VCaP (cell line): ENCODE measurements at regions not wholly inside any gene's neighbourhood (a gene's known extent, or its start where the extent isn't known, plus 50 kb on each side); places are given as distances from the start of the nearest gene placed in this dataset.

Source experiments
- H3K27ac ChIP-seq: fragments of 450-650 bp; 2 replicates; pipeline ENCODE4 v1.5.1; 2017
- TF ChIP-seq, protein P1 (sequence below): fragments of 450-650 bp; conservative IDR thresholded peaks from 2 replicates; pipeline ENCODE4 v1.5.1; 2017; ENCODE audit warnings: mild to moderate bottlenecking, moderate library complexity

DNA sequence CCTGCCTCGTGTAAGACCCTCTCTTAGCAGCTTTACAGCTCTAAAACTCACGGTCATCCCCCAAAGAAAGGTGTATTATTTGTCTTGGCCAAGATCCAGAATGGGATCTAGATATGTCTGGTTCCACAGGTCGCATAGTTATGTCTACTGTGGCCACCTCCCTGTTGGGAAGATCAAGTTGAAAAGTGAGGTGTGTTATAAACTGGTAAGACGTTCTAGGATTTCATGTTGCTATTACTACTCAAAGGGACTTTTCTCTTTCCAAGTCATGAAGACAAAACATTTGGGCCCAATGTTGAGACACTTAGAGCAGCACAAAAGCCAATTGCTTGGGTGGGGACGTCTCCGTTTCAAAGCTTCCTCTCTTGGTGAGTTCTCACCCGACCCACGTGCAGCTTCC, 766.0 kb downstream of the RNF144A start:
- TF ChIP-seq, protein P1, sequence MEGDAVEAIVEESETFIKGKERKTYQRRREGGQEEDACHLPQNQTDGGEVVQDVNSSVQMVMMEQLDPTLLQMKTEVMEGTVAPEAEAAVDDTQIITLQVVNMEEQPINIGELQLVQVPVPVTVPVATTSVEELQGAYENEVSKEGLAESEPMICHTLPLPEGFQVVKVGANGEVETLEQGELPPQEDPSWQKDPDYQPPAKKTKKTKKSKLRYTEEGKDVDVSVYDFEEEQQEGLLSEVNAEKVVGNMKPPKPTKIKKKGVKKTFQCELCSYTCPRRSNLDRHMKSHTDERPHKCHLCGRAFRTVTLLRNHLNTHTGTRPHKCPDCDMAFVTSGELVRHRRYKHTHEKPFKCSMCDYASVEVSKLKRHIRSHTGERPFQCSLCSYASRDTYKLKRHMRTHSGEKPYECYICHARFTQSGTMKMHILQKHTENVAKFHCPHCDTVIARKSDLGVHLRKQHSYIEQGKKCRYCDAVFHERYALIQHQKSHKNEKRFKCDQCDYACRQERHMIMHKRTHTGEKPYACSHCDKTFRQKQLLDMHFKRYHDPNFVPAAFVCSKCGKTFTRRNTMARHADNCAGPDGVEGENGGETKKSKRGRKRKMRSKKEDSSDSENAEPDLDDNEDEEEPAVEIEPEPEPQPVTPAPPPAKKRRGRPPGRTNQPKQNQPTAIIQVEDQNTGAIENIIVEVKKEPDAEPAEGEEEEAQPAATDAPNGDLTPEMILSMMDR = no peak
- H3K27ac ChIP-seq = no peak overlapping the region

DNA sequence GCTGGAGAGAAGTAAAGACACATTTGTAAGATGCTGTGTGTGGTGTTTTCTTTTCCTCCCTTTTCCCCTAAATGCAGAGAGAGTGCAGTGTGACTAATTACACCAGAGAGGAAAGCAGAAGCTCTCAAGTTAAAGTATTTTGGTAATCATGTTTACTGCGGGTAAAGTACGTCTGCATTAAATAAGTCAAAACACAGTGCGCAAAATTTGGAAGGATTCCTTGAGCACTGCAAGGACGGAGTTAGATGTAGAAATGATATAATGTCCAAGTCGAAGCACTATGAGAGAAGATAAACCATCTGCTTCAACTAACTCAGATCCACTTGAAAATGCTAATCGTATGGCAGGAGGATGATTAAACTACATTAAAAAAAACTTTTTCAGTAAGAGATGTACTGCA, 766.5 kb downstream of the RNF144A start:
- H3K27ac ChIP-seq = no peak overlapping the region
- TF ChIP-seq, protein P1 = no peak

DNA sequence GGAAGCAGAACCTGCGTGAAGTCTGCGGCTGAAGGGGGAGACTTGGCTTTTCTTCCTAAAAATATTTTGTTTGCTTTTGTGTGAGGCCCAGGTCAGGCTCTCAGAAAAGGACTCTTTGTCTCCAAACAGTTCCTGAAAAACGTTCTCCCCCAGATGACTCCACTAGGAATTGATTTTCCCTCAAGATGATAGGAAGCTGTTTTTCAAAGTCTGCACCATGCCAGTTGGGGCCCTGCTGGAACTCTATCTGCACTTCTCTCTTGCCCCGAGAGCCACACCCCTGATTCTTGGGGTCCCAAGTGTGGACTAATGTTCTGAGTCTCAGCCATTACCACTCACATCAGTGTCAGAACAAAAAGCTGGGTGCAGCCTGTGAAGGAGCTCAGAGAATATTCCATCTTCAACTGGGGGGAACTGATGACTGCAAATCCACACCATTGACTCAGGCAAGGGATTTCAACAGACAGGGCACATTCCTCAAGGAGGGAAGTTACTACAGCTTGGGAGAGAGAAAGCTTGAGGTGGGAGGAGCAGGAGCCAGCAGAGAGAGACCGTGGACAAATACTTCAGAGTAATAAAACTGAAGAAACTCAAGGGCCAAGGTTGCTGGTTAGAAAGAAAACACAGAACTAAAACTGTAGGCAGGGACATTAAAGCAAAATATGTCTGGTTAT, 768.3 kb downstream of the RNF144A start:
- TF ChIP-seq, protein P1 = no peak
- no peak overlapping the region for H3K27ac ChIP-seq

DNA sequence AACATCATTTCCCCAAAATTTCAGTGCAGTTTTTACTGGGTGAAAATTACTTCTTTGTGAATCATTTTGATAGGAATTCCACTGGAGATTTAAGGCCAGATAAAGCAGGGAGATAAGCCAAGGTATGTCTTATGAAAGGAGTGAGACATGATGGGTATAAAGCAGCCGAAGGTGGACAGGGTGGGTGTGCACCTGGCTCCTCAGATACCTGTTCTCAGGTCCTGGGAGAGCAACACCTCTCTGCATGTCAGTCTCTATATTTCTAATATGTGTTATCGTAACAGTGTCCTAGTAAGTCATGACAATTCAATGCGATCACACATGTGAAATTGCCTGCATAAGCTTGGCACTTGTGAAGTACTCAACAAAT, 768.8 kb downstream of the RNF144A start:
- TF ChIP-seq, protein P1 = no peak
- no peak overlapping the region for H3K27ac ChIP-seq

DNA sequence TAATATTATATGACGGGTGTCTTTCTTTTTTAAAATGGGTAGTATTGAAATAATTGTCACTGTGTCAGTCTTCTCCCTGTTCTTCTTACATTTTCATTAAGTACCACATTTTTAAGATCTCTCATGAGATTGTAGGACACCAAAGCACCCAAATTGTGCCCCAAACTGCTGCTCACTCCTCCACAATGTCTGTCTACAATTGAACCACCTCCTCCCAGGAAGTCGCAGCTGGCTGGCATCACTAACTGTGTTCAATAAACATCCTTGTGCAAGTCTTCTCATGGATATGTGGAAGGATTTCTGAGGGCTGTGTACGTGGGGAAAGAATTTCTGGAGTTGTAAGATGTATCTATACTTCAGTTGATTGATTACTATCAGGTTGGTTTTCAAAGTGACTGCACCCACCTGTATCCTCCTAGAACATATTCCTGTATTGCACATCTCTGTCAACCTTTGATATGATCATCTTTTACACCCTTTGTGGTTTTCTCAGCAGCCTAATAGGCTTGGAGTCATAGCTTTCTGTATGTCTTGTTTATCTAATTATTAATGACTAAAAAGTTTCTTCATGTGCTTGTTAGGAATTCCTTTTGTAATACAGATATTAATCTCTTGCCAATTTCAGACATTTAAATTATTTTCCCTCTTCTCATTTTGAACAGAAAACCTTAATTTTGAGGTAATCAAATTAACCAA, 774.9 kb downstream of the RNF144A start:
- TF ChIP-seq, protein P1 = no peak
- H3K27ac ChIP-seq = no peak overlapping the region

DNA sequence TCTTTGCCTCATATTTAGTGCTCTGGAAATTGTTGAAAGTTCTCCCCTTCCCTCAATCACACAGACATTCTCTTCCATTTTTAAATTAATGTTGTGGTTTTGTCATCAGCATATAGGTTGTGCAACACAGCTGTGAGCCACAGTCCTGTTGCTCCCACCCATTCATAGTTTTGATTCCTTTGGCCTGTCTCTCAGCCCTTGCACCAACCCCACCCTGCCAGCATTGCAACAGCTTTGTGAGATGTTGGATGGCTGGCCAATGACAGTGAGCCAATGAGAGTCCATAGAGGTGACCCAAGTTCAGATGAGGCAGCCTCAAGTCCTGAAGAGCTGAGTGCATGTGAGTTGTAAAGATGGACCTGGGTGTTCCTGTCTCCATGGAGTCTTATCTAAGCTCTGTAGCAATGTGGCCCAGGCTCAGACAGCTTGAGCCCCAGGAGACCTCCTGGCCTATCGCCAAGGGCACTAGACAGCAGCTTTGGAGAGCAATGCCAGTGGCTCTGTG, 775.5 kb downstream of the RNF144A start:
- TF ChIP-seq, protein P1 = no peak

DNA sequence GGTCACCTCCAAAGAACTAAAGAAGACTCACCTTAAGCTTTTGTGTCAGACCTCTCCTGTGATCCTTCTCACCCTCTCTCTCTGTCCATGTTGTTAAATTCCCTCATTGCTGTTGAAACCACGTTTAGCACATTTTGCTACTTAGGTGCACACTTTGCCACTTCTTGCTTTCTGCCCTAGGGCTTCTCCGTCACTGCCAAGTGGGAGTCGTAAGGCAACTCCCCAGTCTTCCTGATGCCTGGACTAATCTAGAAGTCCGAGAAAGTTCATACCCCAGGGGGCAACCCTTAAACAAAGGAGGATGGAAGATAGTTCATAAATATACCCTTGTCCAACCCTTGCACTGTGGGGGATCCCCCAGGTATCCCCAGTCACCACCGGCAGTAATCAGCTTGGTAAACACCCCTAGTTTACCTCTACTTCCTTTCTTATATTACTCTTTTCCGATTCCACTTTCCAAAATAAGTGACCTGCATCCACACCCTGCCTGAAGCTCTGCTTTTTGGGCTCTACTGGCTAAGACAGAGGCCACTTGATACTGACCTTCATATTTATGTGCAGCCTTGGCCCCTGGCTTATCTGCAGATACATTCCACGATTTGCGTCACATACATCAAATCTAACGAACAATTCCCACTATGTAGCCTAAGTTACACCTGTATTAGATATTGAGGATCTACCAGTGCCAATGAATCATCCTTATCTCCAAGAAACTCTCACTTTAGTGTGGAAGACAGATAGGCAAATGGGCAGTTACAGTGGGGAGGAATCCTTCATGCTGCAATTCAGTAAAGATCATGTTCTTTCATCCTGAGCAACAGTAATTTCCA, 776.2 kb downstream of the RNF144A start:
- TF ChIP-seq, protein P1 = no peak
- no peak overlapping the region for H3K27ac ChIP-seq

More for the DNA sequence above, 775.5 kb downstream of the RNF144A start:
- H3K27ac ChIP-seq = no peak overlapping the region
